ENCODE measurements at regions not wholly inside any gene's neighbourhood (a gene's known extent, or its start where the extent isn't known, plus 50 kb on each side); places are given as distances from the start of the nearest gene placed in this dataset.
"Not testable (repeated sequence)": the region's sequence is repeated elsewhere in the genome, so short reads cannot be mapped to it uniquely, and the experiment has no call there.

- no peaks in the 10 kb centered on the region for H3K4me1 Mint-ChIP-seq
- H3K36me3 Mint-ChIP-seq (ENCODE audit: low read depth) = no peaks in the 10 kb centered on the region
- TF ChIP-seq, protein P1, sequence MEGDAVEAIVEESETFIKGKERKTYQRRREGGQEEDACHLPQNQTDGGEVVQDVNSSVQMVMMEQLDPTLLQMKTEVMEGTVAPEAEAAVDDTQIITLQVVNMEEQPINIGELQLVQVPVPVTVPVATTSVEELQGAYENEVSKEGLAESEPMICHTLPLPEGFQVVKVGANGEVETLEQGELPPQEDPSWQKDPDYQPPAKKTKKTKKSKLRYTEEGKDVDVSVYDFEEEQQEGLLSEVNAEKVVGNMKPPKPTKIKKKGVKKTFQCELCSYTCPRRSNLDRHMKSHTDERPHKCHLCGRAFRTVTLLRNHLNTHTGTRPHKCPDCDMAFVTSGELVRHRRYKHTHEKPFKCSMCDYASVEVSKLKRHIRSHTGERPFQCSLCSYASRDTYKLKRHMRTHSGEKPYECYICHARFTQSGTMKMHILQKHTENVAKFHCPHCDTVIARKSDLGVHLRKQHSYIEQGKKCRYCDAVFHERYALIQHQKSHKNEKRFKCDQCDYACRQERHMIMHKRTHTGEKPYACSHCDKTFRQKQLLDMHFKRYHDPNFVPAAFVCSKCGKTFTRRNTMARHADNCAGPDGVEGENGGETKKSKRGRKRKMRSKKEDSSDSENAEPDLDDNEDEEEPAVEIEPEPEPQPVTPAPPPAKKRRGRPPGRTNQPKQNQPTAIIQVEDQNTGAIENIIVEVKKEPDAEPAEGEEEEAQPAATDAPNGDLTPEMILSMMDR (IDR thresholded peaks at IDR 0.05; ENCODE audit: unreplicated experiment in 3 of 3) = no peak
- H3K27me3 Mint-ChIP-seq (ENCODE audit: low read depth) = peaks cover 24% of the 10 kb centered on the region
- H3K9me3 Mint-ChIP-seq = peaks cover 3% of the 10 kb centered on the region
- H3K27ac Mint-ChIP-seq = no peak overlapping the region
- no peak overlapping the region for H3K4me3 Mint-ChIP-seq
Measured at GRCh38 chr22:49398646-49399045, 429.0 kb downstream of the BRD1 start.

DNA sequence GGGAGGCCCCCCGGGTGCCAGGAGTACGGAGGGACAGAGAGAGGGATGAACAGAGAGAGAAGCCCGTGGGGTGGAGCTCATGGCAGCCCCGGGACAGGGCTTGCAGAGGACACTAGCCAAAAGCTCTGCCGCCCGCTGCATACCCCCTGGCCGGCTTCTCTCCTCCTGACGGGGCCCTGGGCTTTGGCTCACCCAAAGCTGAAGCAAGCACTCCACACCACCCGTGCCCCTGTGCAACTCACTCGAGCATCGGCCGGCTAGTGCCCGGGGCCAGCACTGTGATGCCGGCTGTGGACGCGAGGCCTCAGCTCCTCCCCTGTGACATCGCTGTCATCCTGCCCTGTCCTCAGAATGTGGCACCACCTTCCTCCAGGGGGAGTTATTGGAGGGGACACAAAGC is 429.6 kb downstream of the BRD1 start:
- Mint-ChIP-seq H3K4me3 (no peak overlapping the region), H3K9me3 (peaks cover 6% of the 10 kb centered on the region), H3K27ac (no peak overlapping the region), H3K27me3 (ENCODE audit: low read depth) (peaks cover 23% of the 10 kb centered on the region), H3K4me1 (no peaks in the 10 kb centered on the region), H3K36me3 (ENCODE audit: low read depth) (no peaks in the 10 kb centered on the region)
- TF ChIP-seq, protein P1 (IDR thresholded peaks at IDR 0.05; ENCODE audit: unreplicated experiment in 3 of 3) = no peak

GRCh38 chr22:49396817-49397216 is 430.9 kb downstream of the BRD1 start:
- Mint-ChIP-seq H3K9me3 (peaks cover 6% of the 10 kb centered on the region), H3K4me3 (no peak overlapping the region), H3K27me3 (ENCODE audit: low read depth) (peaks cover 19% of the 10 kb centered on the region), H3K27ac (no peak overlapping the region), H3K4me1 (no peaks in the 10 kb centered on the region), H3K36me3 (ENCODE audit: low read depth) (no peaks in the 10 kb centered on the region)
- TF ChIP-seq, protein P1 (IDR thresholded peaks at IDR 0.05; ENCODE audit: unreplicated experiment in 3 of 3) = no peak

DNA sequence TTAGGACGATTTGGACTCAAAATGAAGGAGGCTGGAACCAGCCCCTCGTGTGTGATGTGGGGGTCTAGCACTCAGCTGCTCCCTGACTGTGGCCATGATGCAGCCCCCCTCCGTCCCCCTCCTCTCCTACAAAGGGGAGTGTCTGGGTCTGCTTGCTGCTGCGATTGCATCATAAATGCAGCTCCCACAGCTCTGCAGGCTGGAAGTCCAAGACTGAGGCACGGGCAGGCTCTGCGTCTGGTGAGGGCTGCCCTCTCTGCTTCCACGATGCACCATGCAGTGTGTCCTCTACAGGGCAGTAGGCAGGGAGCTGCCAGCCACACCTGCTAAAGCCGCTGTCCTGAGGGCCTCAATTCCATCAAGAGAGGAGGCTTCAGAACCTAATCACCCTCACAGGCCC is 432.1 kb downstream of the BRD1 start:
- H3K27me3 Mint-ChIP-seq (ENCODE audit: low read depth) = peaks cover 25% of the 10 kb centered on the region
- H3K4me3 Mint-ChIP-seq = no peak overlapping the region
- peaks cover 6% of the 10 kb centered on the region for H3K9me3 Mint-ChIP-seq
- H3K4me1 Mint-ChIP-seq = no peaks in the 10 kb centered on the region
- TF ChIP-seq, protein P1 (IDR thresholded peaks at IDR 0.05; ENCODE audit: unreplicated experiment in 3 of 3) = no peak
- no peaks in the 10 kb centered on the region for H3K36me3 Mint-ChIP-seq (ENCODE audit: low read depth)
- H3K27ac Mint-ChIP-seq = no peak overlapping the region

DNA sequence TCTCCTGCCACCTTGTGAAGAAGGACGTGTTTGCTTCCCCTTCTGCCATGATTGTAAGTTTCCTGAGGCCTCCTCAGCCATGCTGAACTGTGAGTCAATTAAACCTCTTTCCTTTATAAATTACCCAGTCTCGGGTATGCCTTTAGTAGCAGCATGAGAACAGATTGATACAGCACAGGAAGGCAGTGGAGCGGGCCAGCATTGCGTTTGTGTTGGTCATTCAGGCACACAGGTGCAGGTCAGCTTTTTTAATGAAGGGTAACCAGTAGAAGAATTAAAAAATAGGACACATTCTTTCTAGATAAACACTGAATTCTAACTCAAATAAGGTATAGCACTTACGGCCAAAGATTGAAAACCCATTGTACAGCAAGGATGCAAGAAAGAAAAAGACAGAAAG is 432.6 kb downstream of the BRD1 start:
- H3K4me3 Mint-ChIP-seq; H3K36me3 Mint-ChIP-seq (ENCODE audit: low read depth); H3K27ac Mint-ChIP-seq; H3K9me3 Mint-ChIP-seq; H3K4me1 Mint-ChIP-seq: not testable (repeated sequence)
- peaks cover 29% of the 10 kb centered on the region for H3K27me3 Mint-ChIP-seq (ENCODE audit: low read depth)

DNA sequence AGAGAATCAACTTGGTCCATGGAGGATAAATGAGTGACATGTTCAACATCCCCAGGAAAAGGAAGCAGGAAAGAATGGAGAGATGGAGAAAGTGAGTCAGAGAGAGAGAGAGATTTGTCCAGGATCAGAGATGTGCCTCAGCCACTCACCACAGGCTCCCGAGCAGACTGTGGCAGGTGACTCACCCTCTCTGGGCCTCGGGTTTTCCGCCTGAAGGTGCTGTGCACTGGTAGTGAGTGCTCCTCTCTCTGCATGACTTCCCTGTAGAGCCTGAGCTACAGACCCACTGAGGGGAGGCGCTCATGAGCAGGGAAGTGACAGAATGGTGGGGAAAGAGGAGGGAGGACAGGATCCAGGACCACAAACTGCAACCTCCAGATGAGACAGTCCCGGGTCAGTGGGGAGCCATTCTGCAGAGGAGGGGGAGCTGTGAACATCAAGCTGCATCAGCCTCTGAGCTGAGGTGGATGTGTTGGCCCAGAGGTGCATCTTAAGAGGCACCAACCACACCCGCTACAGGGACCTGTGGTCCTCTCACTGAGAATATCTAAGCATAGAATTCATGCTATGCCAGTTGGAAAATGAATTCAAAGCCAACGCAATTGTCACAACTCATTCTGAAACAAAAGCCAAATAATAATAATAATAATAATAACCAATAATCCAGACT is 433.4 kb downstream of the BRD1 start:
- Mint-ChIP-seq H3K9me3 (peaks cover 6% of the 10 kb centered on the region), H3K27ac (no peak overlapping the region)
- TF ChIP-seq, protein P1 (IDR thresholded peaks at IDR 0.05; ENCODE audit: unreplicated experiment in 3 of 3) = no peak

More for the DNA sequence above, 433.4 kb downstream of the BRD1 start:
- H3K27me3 Mint-ChIP-seq (ENCODE audit: low read depth) = peaks cover 34% of the 10 kb centered on the region
- no peak overlapping the region for H3K4me3 Mint-ChIP-seq
- no peaks in the 10 kb centered on the region for H3K4me1 Mint-ChIP-seq
- no peaks in the 10 kb centered on the region for H3K36me3 Mint-ChIP-seq (ENCODE audit: low read depth)

Measured in nephron (organoid).